ENCODE measurements at regions not wholly inside any gene's neighbourhood (a gene's known extent, or its start where the extent isn't known, plus 50 kb on each side); places are given as distances from the start of the nearest gene placed in this dataset.

- TF ChIP-seq CTCF (IDR thresholded peaks at IDR 0.05) (no peak), POLR2A (IDR thresholded peaks at IDR 0.05) (no peak)
Observed at GRCh38 chr10:117662126-117662525, 119.6 kb downstream of the EMX2 start.
